Bronchial epithelial cell (primary cell): ENCODE measurements at regions not wholly inside any gene's neighbourhood (a gene's known extent, or its start where the extent isn't known, plus 50 kb on each side); places are given as distances from the start of the nearest gene placed in this dataset.
"Not testable (repeated sequence)": the region's sequence is repeated elsewhere in the genome, so short reads cannot be mapped to it uniquely, and the experiment has no call there.

Experiments
- DNase-seq: peaks from one replicate; pipeline ENCODE4 v3.0.0-alpha.2; 2010; ENCODE audit warnings: low read depth
- FAIRE-seq: peaks from 2 replicates; lab custom pipeline; 2011; peaks lifted over from hg19 to GRCh38; lab: Jason Lieb, UNC
- H3K27me3 ChIP-seq: 2 replicates; pipeline ENCODE4 v1.5.1; 2011; ENCODE audit warnings: low read length; ENCODE audit not compliant: control insufficient read depth, insufficient read depth
- H3K36me3 ChIP-seq: 2 replicates; pipeline ENCODE4 v1.5.1; 2011; ENCODE audit warnings: low read length; ENCODE audit not compliant: control insufficient read depth, insufficient read depth
- H3K4me3 ChIP-seq: 2 replicates; pipeline ENCODE4 v1.5.1; 2011; ENCODE audit warnings: mild to moderate bottlenecking, low read depth, low read length, control low read depth
- CTCF ChIP-seq: IDR thresholded peaks from 2 replicates; pipeline ENCODE4 v1.5.1; 2011; ENCODE audit warnings: mild to moderate bottlenecking, moderate library complexity, low read length, control low read depth, inconsistent platforms; ENCODE audit not compliant: insufficient read depth, severe bottlenecking

- H3K36me3 ChIP-seq = peaks cover 1% of the 10 kb centered on the region
- DNase-seq = no peak
- FAIRE-seq = no peak
- H3K27me3 ChIP-seq = no peaks in the 10 kb centered on the region
- no peak for TF ChIP-seq CTCF
- no peak overlapping the region for H3K4me3 ChIP-seq
Measured at GRCh38 chr7:29647020-29647654, 83.5 kb downstream of the PRR15 start.

- FAIRE-seq, H3K36me3 ChIP-seq, DNase-seq, H3K27me3 ChIP-seq, H3K4me3 ChIP-seq: not testable (repeated sequence)
Measured at GRCh38 chr7:29647691-29648210, 84.1 kb downstream of the PRR15 start.

- DNase-seq (no peak), FAIRE-seq (no peak)
- Histone ChIP-seq H3K27me3 (no peaks in the 10 kb centered on the region), H3K36me3 (peaks cover 1% of the 10 kb centered on the region), H3K4me3 (no peak overlapping the region)
- TF ChIP-seq CTCF = no peak
Measured at GRCh38 chr7:29649028-29649716, 85.5 kb downstream of the PRR15 start.

GRCh38 chr7:29649876-29650275, 86.2 kb downstream of the PRR15 start:
- peaks cover 1% of the 10 kb centered on the region for H3K36me3 ChIP-seq
- no peaks in the 10 kb centered on the region for H3K27me3 ChIP-seq
- FAIRE-seq (no peak), DNase-seq (no peak)
- H3K4me3 ChIP-seq = no peak overlapping the region
- no peak for TF ChIP-seq CTCF

GRCh38 chr7:29651477-29651876, 87.8 kb downstream of the PRR15 start:
- FAIRE-seq = no peak
- no peaks in the 10 kb centered on the region for H3K36me3 ChIP-seq
- no peaks in the 10 kb centered on the region for H3K27me3 ChIP-seq
- H3K4me3 ChIP-seq = no peak overlapping the region
- DNase-seq = no peak
- TF ChIP-seq CTCF = no peak

- H3K36me3 ChIP-seq = no peaks in the 10 kb centered on the region
- no peak for TF ChIP-seq CTCF
- DNase-seq (no peak), FAIRE-seq (no peak)
- H3K4me3 ChIP-seq = no peak overlapping the region
- no peaks in the 10 kb centered on the region for H3K27me3 ChIP-seq
Measured at GRCh38 chr7:29652556-29652955, 88.9 kb downstream of the PRR15 start.

GRCh38 chr7:29654340-29654739, 90.7 kb downstream of the PRR15 start:
- not testable (repeated sequence) for H3K36me3 ChIP-seq, FAIRE-seq, DNase-seq, H3K4me3 ChIP-seq, H3K27me3 ChIP-seq
